COLO829 (cell line): ENCODE measurements at regions not wholly inside any gene's neighbourhood (a gene's known extent, or its start where the extent isn't known, plus 50 kb on each side); places are given as distances from the start of the nearest gene placed in this dataset.
"Not testable (repeated sequence)": the region's sequence is repeated elsewhere in the genome, so short reads cannot be mapped to it uniquely, and the experiment has no call there.

ENCODE experiments used
- DNase-seq: peaks from one replicate; pipeline ENCODE4 v3.0.0; 2012; ENCODE audit warnings: low spot score

- DNase-seq, result no peak
Observed at GRCh38 chr18:60202708-60203107, 169.9 kb downstream of the MC4R start.

- DNase-seq, result no peak
Observed at GRCh38 chr18:60200558-60200957, 172.0 kb downstream of the MC4R start.

GRCh38 chr18:60199505-60199904, 173.1 kb downstream of the MC4R start:
- DNase-seq, result no peak

- DNase-seq, result no peak
Observed at GRCh38 chr18:60197671-60198462, 174.7 kb downstream of the MC4R start.

- DNase-seq, result no peak
Observed at GRCh38 chr18:60196836-60197606, 175.6 kb downstream of the MC4R start.

- DNase-seq, result no peak
Observed at GRCh38 chr18:60193780-60194179, 178.8 kb downstream of the MC4R start.

- DNase-seq, result no peak
Observed at GRCh38 chr18:60191926-60192325, 180.6 kb downstream of the MC4R start.

- DNase-seq, result peak; percentile 11
Observed at GRCh38 chr18:60189856-60190255, 182.7 kb downstream of the MC4R start.

- DNase-seq, result no peak
Observed at GRCh38 chr18:60188958-60189357, 183.6 kb downstream of the MC4R start.

GRCh38 chr18:60182223-60182622, 190.4 kb downstream of the MC4R start:
- DNase-seq, result no peak

- no peak for DNase-seq
Observed at GRCh38 chr18:60180671-60181070, 191.9 kb downstream of the MC4R start.

- not testable (repeated sequence) for DNase-seq
Observed at GRCh38 chr18:60178224-60178623, 194.4 kb downstream of the MC4R start.

- DNase-seq, result peak; percentile 40
Observed at GRCh38 chr18:60176259-60176658, 196.3 kb downstream of the MC4R start.

- DNase-seq, result no peak
Observed at GRCh38 chr18:60174832-60175231, 197.7 kb downstream of the MC4R start.

- DNase-seq, result no peak
Observed at GRCh38 chr18:60172030-60172429, 200.5 kb downstream of the MC4R start.

- DNase-seq, result no peak
Observed at GRCh38 chr18:60163622-60164021, 209.0 kb downstream of the MC4R start.

- no peak for DNase-seq
Observed at GRCh38 chr18:60162388-60162787, 210.2 kb downstream of the MC4R start.

GRCh38 chr18:60157810-60158209, 214.8 kb downstream of the MC4R start:
- DNase-seq, result no peak

GRCh38 chr18:60153376-60153775, 219.2 kb downstream of the MC4R start:
- no peak for DNase-seq

GRCh38 chr18:60149316-60149715, 223.3 kb downstream of the MC4R start:
- DNase-seq, result no peak

GRCh38 chr18:60147323-60147722, 225.3 kb downstream of the MC4R start:
- no peak for DNase-seq

GRCh38 chr18:60146220-60146960, 226.2 kb downstream of the MC4R start:
- DNase-seq, result no peak

- no peak for DNase-seq
Observed at GRCh38 chr18:60145776-60146175, 226.8 kb downstream of the MC4R start.
